Uterus (tissue), 3 donors: ENCODE measurements at regions not wholly inside any gene's neighbourhood (a gene's known extent, or its start where the extent isn't known, plus 50 kb on each side); places are given as distances from the start of the nearest gene placed in this dataset.

Experiments used
- DNase-seq, 2 donors: peaks; one replicate each; pipeline ENCODE4 v3.0.0-alpha.2; 2019 to 2020
- H3K27ac ChIP-seq, 2 donors: fragments of 200-600 bp; sonication (generic); 1 replicate in 1 of 2; 2 replicates in 1 of 2; pipeline ENCODE4 v1.5.1; 2016 to 2018
- H3K27me3 ChIP-seq, 2 donors: fragments of 200-600 bp; sonication (generic); one replicate each; pipeline ENCODE4 v1.5.1; 2018 to 2019; ENCODE audit warnings: control low read depth in 1 of 2
- H3K36me3 ChIP-seq, 2 donors: fragments of 200-600 bp; sonication (generic); one replicate each; pipeline ENCODE4 v1.5.1; 2019; ENCODE audit warnings: control low read depth in 1 of 2
- H3K4me1 ChIP-seq, 2 donors: fragments of 200-600 bp; sonication (generic); one replicate each; pipeline ENCODE4 v1.5.1; 2018 to 2019; ENCODE audit warnings: control low read depth in 1 of 2
- H3K4me3 ChIP-seq, 2 donors: fragments of 200-600 bp; sonication (generic); 1 replicate in 1 of 2; 2 replicates in 1 of 2; pipeline ENCODE4 v1.5.1; 2018 to 2019; ENCODE audit warnings: mild to moderate bottlenecking in 1 of 2
- H3K9me3 ChIP-seq, 2 donors: fragments of 200-600 bp; sonication (generic); one replicate each; pipeline ENCODE4 v1.5.1; 2019; ENCODE audit warnings: control low read depth in 1 of 2
- CTCF ChIP-seq, 4 experiments: fragments of 200-600 bp in 2 of 4; fragments of 450-650 bp in 2 of 4; sonication (generic) in 2 of 4; IDR thresholded peaks; one replicate each; pipeline ENCODE4 v1.5.1; 2016 to 2019; ENCODE audit warnings: antibody characterized with exemption in 4 of 4, mild to moderate bottlenecking in 2 of 4, moderate library complexity in 1 of 4
- POLR2A ChIP-seq, 2 donors: fragments of 450-650 bp; IDR thresholded peaks; one replicate each; pipeline ENCODE4 v1.6.1; 2016; ENCODE audit warnings: antibody characterized with exemption in 2 of 2, mild to moderate bottlenecking in 1 of 2, moderate library complexity in 1 of 2
- intact Hi-C: fragments of 100-400 bp; cut with DNase I; formaldehyde crosslinking; loops from one replicate; pipeline ENCODE4 v1.15.1; 2023; ENCODE audit warnings: low total_unique reads
- donor health status: DM: yes; HTN: yes; CAD: no.

- Histone ChIP-seq H3K4me3 (no peak overlapping the region), H3K36me3 (no peaks in the 10 kb centered on the region), H3K27me3 (no peaks in the 10 kb centered on the region), H3K4me1 (no peaks in the 10 kb centered on the region), H3K27ac (no peak overlapping the region), H3K9me3 (no peaks in the 10 kb centered on the region)
- no peak for DNase-seq
- intact Hi-C loops, result no loop called here
- TF ChIP-seq POLR2A (IDR thresholded peaks at IDR 0.05) (no peak), CTCF (IDR thresholded peaks at IDR 0.05) (no peak)
Measured at GRCh38 chr15:69780374-69780773, 317.3 kb downstream of the TLE3 start.

GRCh38 chr15:69780981-69781380 lies 316.7 kb downstream of the TLE3 start:
- intact Hi-C loops, result no loop called here

GRCh38 chr15:69781411-69782125 lies 316.1 kb downstream of the TLE3 start:
- intact Hi-C loops, result no loop called here
- Histone ChIP-seq H3K36me3 (no peaks in the 10 kb centered on the region), H3K4me3 (no peak overlapping the region), H3K27me3 (no peaks in the 10 kb centered on the region), H3K4me1 (no peaks in the 10 kb centered on the region), H3K27ac (no peak overlapping the region), H3K9me3 (no peaks in the 10 kb centered on the region)
- DNase-seq, result no peak
- TF ChIP-seq POLR2A (IDR thresholded peaks at IDR 0.05) (no peak), CTCF (IDR thresholded peaks at IDR 0.05) (no peak)

More at GRCh38 chr15:69780981-69781380, 316.7 kb downstream of the TLE3 start:
- no peaks in the 10 kb centered on the region for H3K4me1 ChIP-seq
- H3K4me3 ChIP-seq, result no peak overlapping the region
- TF ChIP-seq POLR2A (IDR thresholded peaks at IDR 0.05) (no peak), CTCF (IDR thresholded peaks at IDR 0.05) (no peak)
- no peak overlapping the region for H3K27ac ChIP-seq
- H3K9me3 ChIP-seq, result no peaks in the 10 kb centered on the region
- DNase-seq, result no peak
- no peaks in the 10 kb centered on the region for H3K27me3 ChIP-seq
- H3K36me3 ChIP-seq, result no peaks in the 10 kb centered on the region

GRCh38 chr15:69782139-69782658 lies 315.5 kb downstream of the TLE3 start:
- no peak overlapping the region for H3K27ac ChIP-seq
- no peaks in the 10 kb centered on the region for H3K36me3 ChIP-seq
- no peak for TF ChIP-seq CTCF (IDR thresholded peaks at IDR 0.05)
- TF ChIP-seq POLR2A (IDR thresholded peaks at IDR 0.05), result no peak
- H3K27me3 ChIP-seq, result no peaks in the 10 kb centered on the region
- H3K4me3 ChIP-seq, result no peak overlapping the region
- H3K4me1 ChIP-seq, result no peaks in the 10 kb centered on the region
- intact Hi-C loops, result no loop called here
- DNase-seq, result no peak
- H3K9me3 ChIP-seq, result no peaks in the 10 kb centered on the region

GRCh38 chr15:69782809-69783208 lies 314.9 kb downstream of the TLE3 start:
- H3K36me3 ChIP-seq, result no peaks in the 10 kb centered on the region
- no peaks in the 10 kb centered on the region for H3K9me3 ChIP-seq
- no peak for TF ChIP-seq POLR2A (IDR thresholded peaks at IDR 0.05)
- TF ChIP-seq CTCF (IDR thresholded peaks at IDR 0.05), result no peak
- H3K4me3 ChIP-seq, result no peak overlapping the region
- no peak overlapping the region for H3K27ac ChIP-seq
- H3K27me3 ChIP-seq, result no peaks in the 10 kb centered on the region
- H3K4me1 ChIP-seq, result no peaks in the 10 kb centered on the region
- DNase-seq, result no peak
- intact Hi-C loops, result no loop called here
